ENCODE measurements at regions not wholly inside any gene's neighbourhood (a gene's known extent, or its start where the extent isn't known, plus 50 kb on each side); places are given as distances from the start of the nearest gene placed in this dataset.
A peak's percentile ranks its signal among the peaks of the same experiment; 100 is the strongest.

DNA sequence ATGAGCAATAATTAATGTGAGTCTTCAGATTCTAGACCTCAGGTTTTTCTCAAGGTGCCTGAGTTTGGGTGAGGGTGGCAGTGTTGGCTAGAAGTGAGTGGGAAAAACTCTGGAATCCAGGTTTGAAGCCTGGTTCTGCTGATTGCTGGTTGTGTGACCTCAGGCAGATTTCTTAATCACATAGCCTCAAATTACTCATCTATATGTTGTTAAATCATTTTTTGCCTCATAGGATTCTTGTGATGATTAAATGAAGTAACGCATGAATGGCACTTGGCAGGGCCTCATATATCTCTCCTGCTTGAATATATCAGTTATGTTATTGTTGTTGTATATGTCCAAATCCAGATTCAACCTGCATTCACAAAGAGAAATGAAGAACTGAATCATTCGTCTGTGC, 60.5 kb downstream of the NR2F2 start:
- H3K36me3 Mint-ChIP-seq (ENCODE audit: low read depth): peaks cover 11% of the 10 kb centered on the region
- H3K27ac Mint-ChIP-seq: no peak overlapping the region
- H3K27me3 Mint-ChIP-seq (ENCODE audit: low read depth, poor library complexity): peaks cover 35% of the 10 kb centered on the region
- no peak overlapping the region for H3K4me3 Mint-ChIP-seq
- no peaks in the 10 kb centered on the region for H3K9me3 Mint-ChIP-seq
- no peak for DNase-seq
- peaks cover 35% of the 10 kb centered on the region for H3K4me1 Mint-ChIP-seq
- TF ChIP-seq, protein P1, sequence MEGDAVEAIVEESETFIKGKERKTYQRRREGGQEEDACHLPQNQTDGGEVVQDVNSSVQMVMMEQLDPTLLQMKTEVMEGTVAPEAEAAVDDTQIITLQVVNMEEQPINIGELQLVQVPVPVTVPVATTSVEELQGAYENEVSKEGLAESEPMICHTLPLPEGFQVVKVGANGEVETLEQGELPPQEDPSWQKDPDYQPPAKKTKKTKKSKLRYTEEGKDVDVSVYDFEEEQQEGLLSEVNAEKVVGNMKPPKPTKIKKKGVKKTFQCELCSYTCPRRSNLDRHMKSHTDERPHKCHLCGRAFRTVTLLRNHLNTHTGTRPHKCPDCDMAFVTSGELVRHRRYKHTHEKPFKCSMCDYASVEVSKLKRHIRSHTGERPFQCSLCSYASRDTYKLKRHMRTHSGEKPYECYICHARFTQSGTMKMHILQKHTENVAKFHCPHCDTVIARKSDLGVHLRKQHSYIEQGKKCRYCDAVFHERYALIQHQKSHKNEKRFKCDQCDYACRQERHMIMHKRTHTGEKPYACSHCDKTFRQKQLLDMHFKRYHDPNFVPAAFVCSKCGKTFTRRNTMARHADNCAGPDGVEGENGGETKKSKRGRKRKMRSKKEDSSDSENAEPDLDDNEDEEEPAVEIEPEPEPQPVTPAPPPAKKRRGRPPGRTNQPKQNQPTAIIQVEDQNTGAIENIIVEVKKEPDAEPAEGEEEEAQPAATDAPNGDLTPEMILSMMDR (IDR thresholded peaks at IDR 0.05): no peak

DNA sequence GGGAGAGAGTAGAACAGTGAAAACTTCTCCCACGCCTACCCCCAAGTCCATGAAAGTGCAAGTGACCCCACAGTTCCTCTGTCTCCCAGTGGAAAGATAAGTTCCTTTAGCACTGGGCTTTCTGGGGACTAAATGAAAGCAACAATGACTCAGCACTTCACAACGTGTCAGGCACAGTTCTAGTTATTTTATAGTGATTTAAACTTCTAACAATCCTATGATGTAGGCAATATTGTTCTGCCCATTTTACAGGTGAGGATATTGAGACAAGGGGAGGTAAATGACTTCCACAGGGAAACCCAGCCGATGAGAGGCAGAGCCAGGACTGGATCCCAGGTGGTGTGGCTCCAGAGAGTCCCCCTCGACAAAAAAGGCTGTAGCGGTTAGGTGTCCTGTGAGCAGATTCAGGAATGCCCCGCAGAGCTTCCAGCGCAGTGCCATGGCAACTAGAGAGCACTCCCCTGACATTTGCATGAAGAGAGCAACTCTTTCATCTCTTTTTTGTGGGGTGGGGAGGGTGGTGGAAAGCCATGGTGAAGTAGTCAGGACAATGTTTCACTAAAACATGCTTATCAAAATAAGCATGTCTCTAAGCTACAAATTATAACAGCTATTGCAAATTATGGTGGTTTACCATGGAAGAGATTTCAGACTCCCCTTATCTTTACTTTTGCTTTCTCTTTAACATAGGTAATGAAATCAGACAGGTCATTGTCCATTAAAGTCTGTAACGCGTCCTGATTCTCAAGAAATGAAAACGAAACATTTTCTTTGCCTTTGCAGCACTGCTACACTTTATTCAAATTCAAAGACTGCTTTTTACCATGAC, 62.1 kb downstream of the NR2F2 start:
- no peak for DNase-seq
- H3K27ac Mint-ChIP-seq: no peak overlapping the region
- no peak overlapping the region for H3K4me3 Mint-ChIP-seq
- peaks cover 39% of the 10 kb centered on the region for H3K27me3 Mint-ChIP-seq (ENCODE audit: low read depth, poor library complexity)
- no peaks in the 10 kb centered on the region for H3K9me3 Mint-ChIP-seq
- peaks cover 11% of the 10 kb centered on the region for H3K36me3 Mint-ChIP-seq (ENCODE audit: low read depth)
- H3K4me1 Mint-ChIP-seq: peaks cover 41% of the 10 kb centered on the region
- TF ChIP-seq, protein P1 (IDR thresholded peaks at IDR 0.05): no peak

DNA sequence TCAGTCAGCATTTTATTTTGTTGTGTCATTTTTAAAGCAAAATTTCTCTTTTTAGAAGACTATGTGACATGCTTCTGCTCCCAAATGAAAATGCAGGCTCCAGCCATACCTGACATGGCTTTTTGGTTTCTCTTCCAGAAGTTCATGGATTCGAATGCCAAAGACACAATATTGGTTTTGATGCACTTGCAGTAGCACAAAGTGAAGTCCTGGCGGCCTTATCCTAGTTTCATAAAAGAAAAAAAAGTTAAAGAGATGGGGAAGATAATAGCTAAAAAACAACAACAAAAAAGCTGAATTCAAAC, 62.7 kb downstream of the NR2F2 start:
- Mint-ChIP-seq H3K4me1 (peaks cover 46% of the 10 kb centered on the region), H3K4me3 (no peak overlapping the region), H3K27ac (no peak overlapping the region), H3K9me3 (no peaks in the 10 kb centered on the region), H3K36me3 (ENCODE audit: low read depth) (peaks cover 11% of the 10 kb centered on the region), H3K27me3 (ENCODE audit: low read depth, poor library complexity) (peaks cover 42% of the 10 kb centered on the region)
- DNase-seq: no peak
- TF ChIP-seq, protein P1 (IDR thresholded peaks at IDR 0.05): no peak

DNA sequence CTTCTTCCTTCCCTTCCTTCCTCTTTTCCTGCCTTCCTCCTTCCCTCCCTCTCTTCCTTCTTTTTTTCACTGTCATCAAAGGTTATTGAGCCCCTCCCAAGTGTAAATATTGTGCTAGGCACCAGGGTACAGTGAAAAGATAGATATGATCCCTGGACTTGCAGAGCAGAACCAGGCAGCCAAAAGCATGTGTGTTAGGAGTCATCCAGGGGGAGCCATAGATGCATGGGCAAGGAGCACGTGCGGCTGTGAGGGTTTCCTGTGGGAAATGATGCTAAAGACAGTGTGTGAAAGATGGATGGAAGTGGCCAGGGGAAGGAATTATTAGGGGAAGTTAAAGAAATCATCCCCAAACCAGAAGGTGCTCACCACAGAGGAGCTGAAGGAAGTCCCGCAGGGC, 65.2 kb downstream of the NR2F2 start:
- H3K36me3 Mint-ChIP-seq (ENCODE audit: low read depth): peaks cover 11% of the 10 kb centered on the region
- H3K9me3 Mint-ChIP-seq: no peaks in the 10 kb centered on the region
- peaks cover 18% of the 10 kb centered on the region for H3K27me3 Mint-ChIP-seq (ENCODE audit: low read depth, poor library complexity)
- TF ChIP-seq, protein P1 (IDR thresholded peaks at IDR 0.05): no peak
- peaks cover 70% of the 10 kb centered on the region for H3K4me1 Mint-ChIP-seq
- H3K4me3 Mint-ChIP-seq: no peak overlapping the region
- no peak for DNase-seq
- H3K27ac Mint-ChIP-seq: no peak overlapping the region

DNA sequence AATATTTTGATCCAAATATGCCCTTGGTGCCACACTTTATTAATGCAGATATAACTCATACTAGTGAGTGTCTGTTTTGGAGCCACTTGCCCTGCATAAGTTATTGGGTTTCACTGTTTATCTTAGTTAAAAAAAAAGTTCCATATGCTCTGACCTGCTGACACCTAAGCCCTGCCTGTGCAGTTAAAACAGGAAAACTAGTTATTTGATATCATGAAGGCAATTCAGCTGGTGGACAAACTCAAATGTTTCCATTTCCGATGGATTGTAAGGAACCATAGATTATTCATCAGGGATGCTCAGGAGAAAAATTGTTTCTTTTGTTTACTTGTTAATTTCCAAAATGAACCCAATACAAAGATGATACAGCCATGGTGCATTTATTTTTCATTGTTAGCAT, 68.3 kb downstream of the NR2F2 start:
- TF ChIP-seq, protein P1 (IDR thresholded peaks at IDR 0.05): no peak
- H3K4me1 Mint-ChIP-seq: peaks cover 68% of the 10 kb centered on the region
- DNase-seq: no peak
- H3K27ac Mint-ChIP-seq: peak overlapping the region; percentile 97
- H3K9me3 Mint-ChIP-seq: no peaks in the 10 kb centered on the region
- peaks cover 6% of the 10 kb centered on the region for H3K36me3 Mint-ChIP-seq (ENCODE audit: low read depth)
- peaks cover 20% of the 10 kb centered on the region for H3K27me3 Mint-ChIP-seq (ENCODE audit: low read depth, poor library complexity)
- peak overlapping the region; percentile 12 for H3K4me3 Mint-ChIP-seq

DNA sequence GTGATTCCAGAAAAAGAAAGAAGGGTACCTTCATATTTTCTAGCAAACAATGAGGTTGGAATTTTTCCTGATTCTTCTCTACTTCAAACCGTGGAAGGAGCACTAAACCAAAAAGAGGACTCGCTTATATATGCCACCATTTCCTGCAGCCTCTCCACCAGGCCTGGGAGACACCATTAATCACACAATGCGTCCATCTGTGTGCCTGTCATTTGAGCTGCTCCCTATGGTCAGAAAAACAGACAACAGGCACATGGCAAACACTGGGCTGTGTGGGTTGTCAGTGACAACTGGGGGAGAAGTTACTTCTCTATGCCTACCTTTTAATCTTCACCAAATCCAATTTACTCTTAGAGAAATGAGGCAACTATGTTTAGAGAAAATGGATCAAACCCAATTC, 71.9 kb downstream of the NR2F2 start:
- Mint-ChIP-seq H3K4me1 (peaks cover 47% of the 10 kb centered on the region), H3K36me3 (ENCODE audit: low read depth) (no peaks in the 10 kb centered on the region), H3K27ac (no peak overlapping the region), H3K4me3 (no peak overlapping the region), H3K27me3 (ENCODE audit: low read depth, poor library complexity) (peaks cover 50% of the 10 kb centered on the region), H3K9me3 (no peaks in the 10 kb centered on the region)
- TF ChIP-seq, protein P1 (IDR thresholded peaks at IDR 0.05): no peak
- no peak for DNase-seq
